ENCODE measurements at regions not wholly inside any gene's neighbourhood (a gene's known extent, or its start where the extent isn't known, plus 50 kb on each side); places are given as distances from the start of the nearest gene placed in this dataset.
A peak's percentile ranks its signal among the peaks of the same experiment; 100 is the strongest.

GRCh38 chr6:68059899-68060298 is 575.2 kb upstream of the ADGRB3 start (continued):
- no peak for TF ChIP-seq KLF5 (IDR thresholded peaks at IDR 0.05; ENCODE audit: partially characterized antibody)
- TF ChIP-seq ESRRA (IDR thresholded peaks at IDR 0.05; ENCODE audit: low read length) = no peak
- no peak for TF ChIP-seq SREBF2 (IDR thresholded peaks at IDR 0.05; ENCODE audit: low read length)
- no peak for TF ChIP-seq POLR2AphosphoS5 (IDR thresholded peaks at IDR 0.05; ENCODE audit: low read length)
- peak in 1 of 2 experiments; percentile 14; a peak in 1 of 4 replicates for TF ChIP-seq EP300 (IDR thresholded peaks at IDR 0.05; ENCODE audit: borderline replicate concordance in 1 of 2, control insufficient read depth in 1 of 2, low read depth in 2 of 2, low read length in 2 of 2)
- TF ChIP-seq CUX1 (IDR thresholded peaks at IDR 0.05; ENCODE audit: insufficient replicate concordance, low read depth, low read length) = peak; percentile 41
- TF ChIP-seq IRF4 (IDR thresholded peaks at IDR 0.05; ENCODE audit: low read depth, low read length) = no peak
- no peak for TF ChIP-seq SPI1 (IDR thresholded peaks at IDR 0.05; ENCODE audit: borderline replicate concordance, insufficient read depth, low read depth, low read length)
- no peak for TF ChIP-seq RELA (IDR thresholded peaks at IDR 0.05; ENCODE audit: borderline replicate concordance, partially characterized antibody)
- peak; percentile 89 for TF ChIP-seq MTA2 (IDR thresholded peaks at IDR 0.05; ENCODE audit: low read depth)
- TF ChIP-seq, protein P1, sequence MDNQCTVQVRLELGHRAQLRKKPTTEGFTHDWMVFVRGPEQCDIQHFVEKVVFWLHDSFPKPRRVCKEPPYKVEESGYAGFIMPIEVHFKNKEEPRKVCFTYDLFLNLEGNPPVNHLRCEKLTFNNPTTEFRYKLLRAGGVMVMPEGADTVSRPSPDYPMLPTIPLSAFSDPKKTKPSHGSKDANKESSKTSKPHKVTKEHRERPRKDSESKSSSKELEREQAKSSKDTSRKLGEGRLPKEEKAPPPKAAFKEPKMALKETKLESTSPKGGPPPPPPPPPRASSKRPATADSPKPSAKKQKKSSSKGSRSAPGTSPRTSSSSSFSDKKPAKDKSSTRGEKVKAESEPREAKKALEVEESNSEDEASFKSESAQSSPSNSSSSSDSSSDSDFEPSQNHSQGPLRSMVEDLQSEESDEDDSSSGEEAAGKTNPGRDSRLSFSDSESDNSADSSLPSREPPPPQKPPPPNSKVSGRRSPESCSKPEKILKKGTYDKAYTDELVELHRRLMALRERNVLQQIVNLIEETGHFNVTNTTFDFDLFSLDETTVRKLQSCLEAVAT (IDR thresholded peaks at IDR 0.05) = no peak
- TF ChIP-seq ZNF384 (IDR thresholded peaks at IDR 0.05; ENCODE audit: borderline replicate concordance, low read depth, low read length) = 0 out of 2 replicates have a peak, but pooled peaks have one; percentile 10
- TF ChIP-seq POU2F2 (IDR thresholded peaks at IDR 0.05; ENCODE audit: borderline replicate concordance, low read depth, low read length) = no peak
- no peak for TF ChIP-seq CREM (IDR thresholded peaks at IDR 0.05; ENCODE audit: low read depth)
- TF ChIP-seq TCF12 (IDR thresholded peaks at IDR 0.05; ENCODE audit: low read depth, low read length) = 0 out of 2 replicates have a peak, but pooled peaks have one; percentile 38
- no peak for TF ChIP-seq NR2F1 (conservative IDR thresholded peaks at IDR 0.05)
- TF ChIP-seq EED (IDR thresholded peaks at IDR 0.05; ENCODE audit: low read depth) = peak; percentile 61; the same call in 1 of the 2 replicates
- TF ChIP-seq ATF2 (IDR thresholded peaks at IDR 0.05; ENCODE audit: low read length) = peak; percentile 31; the same call in 1 of the 2 replicates
- peak; percentile 52; the same call in 1 of the 2 replicates for TF ChIP-seq RUNX3 (IDR thresholded peaks at IDR 0.05; ENCODE audit: low read length)
- no peak for TF ChIP-seq HDGF (IDR thresholded peaks at IDR 0.05)
- peak; percentile 70 for TF ChIP-seq IKZF1 (conservative IDR thresholded peaks at IDR 0.05)
- TF ChIP-seq EZH2 (IDR thresholded peaks at IDR 0.05; ENCODE audit: borderline replicate concordance, control insufficient read depth, low read depth, low read length) = no peak
- TF ChIP-seq NFIC (IDR thresholded peaks at IDR 0.05; ENCODE audit: low read depth, low read length) = peak; percentile 59
- TF ChIP-seq IRF3 (IDR thresholded peaks at IDR 0.05) = no peak
